HEK293 (cell line): ENCODE measurements at regions not wholly inside any gene's neighbourhood (a gene's known extent, or its start where the extent isn't known, plus 50 kb on each side); places are given as distances from the start of the nearest gene placed in this dataset.
A peak's percentile ranks its signal among the peaks of the same experiment; 100 is the strongest.

Experiments used
- CTCF ChIA-PET: fragments of 350-600 bp; formaldehyde crosslinking; extraction: SDS; loops from one replicate; lab custom pipeline; 2021; ENCODE audit warnings: antibody characterized with exemption; lab: Yijun Ruan, JAX
- POLR2A ChIA-PET: fragments of 300-600 bp; formaldehyde crosslinking; extraction: SDS; loops from one replicate; lab custom pipeline; 2020; ENCODE audit warnings: antibody characterized with exemption, inconsistent platforms; lab: Yijun Ruan, JAX
- H3K27ac ChIP-seq: fragments of 200-500 bp; sonication (Bioruptor generic); 2 replicates; pipeline ENCODE4 v1.5.1; 2014; ENCODE audit warnings: low read depth, low read length, control low read depth, inconsistent platforms; ENCODE audit errors: extremely low read depth
- H3K36me3 ChIP-seq, 2 experiments: fragments of 200-500 bp in 1 of 2; sonication (Bioruptor generic) in 1 of 2; 1 replicate in 1 of 2; 2 replicates in 1 of 2; pipeline ENCODE4 v1.5.1; 2014 to 2017; ENCODE audit warnings: inconsistent platforms in 2 of 2, low read length in 2 of 2; ENCODE audit not compliant: control insufficient read depth in 2 of 2, insufficient read depth in 1 of 2
- H3K4me1 ChIP-seq: fragments of 200-500 bp; sonication (Bioruptor generic); 2 replicates; pipeline ENCODE4 v1.5.1; 2014; ENCODE audit warnings: mild to moderate bottlenecking, low read length, inconsistent platforms; ENCODE audit not compliant: control insufficient read depth, insufficient read depth
- H3K4me3 ChIP-seq: 2 replicates; pipeline ENCODE4 v1.5.1; 2011; ENCODE audit warnings: low read depth, mild to moderate bottlenecking, control low read depth, low read length, moderate library complexity
- H3K9me3 ChIP-seq: fragments of 200-500 bp; sonication (Bioruptor generic); 2 replicates; pipeline ENCODE4 v1.5.1; 2014; ENCODE audit warnings: low read depth, low read length, inconsistent platforms; ENCODE audit not compliant: control insufficient read depth, insufficient read depth
- AEBP2 ChIP-seq: fragments of 450-650 bp; formaldehyde crosslinking; IDR thresholded peaks from 2 replicates; pipeline ENCODE4 v1.5.1; 2016; ENCODE audit warnings: missing biosample characterization, missing genetic modification characterization, borderline replicate concordance
- BCL11A ChIP-seq: fragments of 450-650 bp; formaldehyde crosslinking; IDR thresholded peaks from 2 replicates; pipeline ENCODE4 v1.5.1; 2016; ENCODE audit warnings: low read depth, missing biosample characterization, missing genetic modification characterization
- INSM2 ChIP-seq: fragments of 450-650 bp; formaldehyde crosslinking; IDR thresholded peaks from 2 replicates; pipeline ENCODE4 v1.5.1; 2016; ENCODE audit warnings: missing biosample characterization, missing genetic modification characterization
- KLF7 ChIP-seq: fragments of 450-650 bp; formaldehyde crosslinking; IDR thresholded peaks from 2 replicates; pipeline ENCODE4 v1.5.1; 2016; ENCODE audit warnings: missing biosample characterization, missing genetic modification characterization, borderline replicate concordance
- KLF9 ChIP-seq: fragments of 450-650 bp; formaldehyde crosslinking; IDR thresholded peaks from 2 replicates; pipeline ENCODE4 v1.5.1; 2016; ENCODE audit warnings: missing biosample characterization, missing genetic modification characterization, low read depth
- MZF1 ChIP-seq: fragments of 450-650 bp; formaldehyde crosslinking; IDR thresholded peaks from 2 replicates; pipeline ENCODE4 v1.5.1; 2017; ENCODE audit warnings: missing biosample characterization, missing genetic modification characterization, borderline replicate concordance
- PRDM1 ChIP-seq: fragments of 450-650 bp; formaldehyde crosslinking; IDR thresholded peaks from 2 replicates; pipeline ENCODE4; 2016; ENCODE audit warnings: missing biosample characterization, missing genetic modification characterization
- TRIM28 ChIP-seq: IDR thresholded peaks from 2 replicates; pipeline ENCODE4 v1.6.1; 2011; ENCODE audit warnings: low read length, control low read depth, borderline replicate concordance
- ZBTB10 ChIP-seq: fragments of 450-650 bp; formaldehyde crosslinking; IDR thresholded peaks from 2 replicates; pipeline ENCODE4 v1.5.1; 2016; ENCODE audit warnings: missing biosample characterization, missing genetic modification characterization
- ZBTB6 ChIP-seq: fragments of 450-650 bp; formaldehyde crosslinking; IDR thresholded peaks from 2 replicates; pipeline ENCODE4 v1.5.1; 2017; ENCODE audit warnings: missing biosample characterization, missing genetic modification characterization
- ZNF26 ChIP-seq: fragments of 450-650 bp; formaldehyde crosslinking; IDR thresholded peaks from 2 replicates; pipeline ENCODE4 v1.5.1; 2016; ENCODE audit warnings: missing biosample characterization, missing genetic modification characterization
- ZNF274 ChIP-seq, 2 experiments: fragments of 200-500 bp in 1 of 2; fragments of 450-650 bp in 1 of 2; sonication (Bioruptor generic) in 1 of 2; formaldehyde crosslinking in 1 of 2; IDR thresholded peaks; 2 replicates each; pipeline versions ENCODE4 v1.5.1 to v1.6.1; 2014 to 2016; ENCODE audit warnings: borderline replicate concordance in 1 of 2, inconsistent platforms in 1 of 2, low read length in 1 of 2, missing biosample characterization in 1 of 2, missing genetic modification characterization in 1 of 2
- ZNF350 ChIP-seq: fragments of 450-650 bp; formaldehyde crosslinking; IDR thresholded peaks from 2 replicates; pipeline ENCODE4 v1.5.0; 2017; ENCODE audit warnings: missing biosample characterization, mild to moderate bottlenecking, missing genetic modification characterization
- ZNF510 ChIP-seq: fragments of 450-650 bp; formaldehyde crosslinking; IDR thresholded peaks from 2 replicates; pipeline ENCODE4 v1.5.1; 2018; ENCODE audit warnings: mild to moderate bottlenecking, missing genetic modification characterization, missing biosample characterization; ENCODE audit not compliant: insufficient replicate concordance
- ZNF513 ChIP-seq: fragments of 450-650 bp; IDR thresholded peaks from 2 replicates; pipeline ENCODE4 v1.5.1; 2018; ENCODE audit warnings: missing biosample characterization, missing genetic modification characterization
- ZNF544 ChIP-seq: fragments of 450-650 bp; formaldehyde crosslinking; IDR thresholded peaks from 2 replicates; pipeline ENCODE4 v1.5.0; 2017; ENCODE audit warnings: missing biosample characterization, missing genetic modification characterization
- ZNF610 ChIP-seq: fragments of 450-650 bp; formaldehyde crosslinking; IDR thresholded peaks from 2 replicates; pipeline ENCODE4 v1.5.1; 2016; ENCODE audit warnings: missing biosample characterization, missing genetic modification characterization, borderline replicate concordance
- ZNF623 ChIP-seq: fragments of 450-650 bp; formaldehyde crosslinking; IDR thresholded peaks from 2 replicates; pipeline ENCODE4 v1.5.1; 2016; ENCODE audit warnings: missing biosample characterization, missing genetic modification characterization
- ZNF692 ChIP-seq: fragments of 450-650 bp; formaldehyde crosslinking; IDR thresholded peaks from 2 replicates; pipeline ENCODE4 v1.5.1; 2016; ENCODE audit warnings: missing biosample characterization, missing genetic modification characterization
- ZNF785 ChIP-seq: fragments of 450-650 bp; formaldehyde crosslinking; IDR thresholded peaks from 2 replicates; pipeline ENCODE4 v1.5.1; 2016; ENCODE audit warnings: missing biosample characterization, missing genetic modification characterization
- ZSCAN23 ChIP-seq: fragments of 450-650 bp; formaldehyde crosslinking; IDR thresholded peaks from 2 replicates; pipeline ENCODE4 v1.5.1; 2016; ENCODE audit warnings: missing biosample characterization, missing genetic modification characterization
- ZSCAN30 ChIP-seq: fragments of 450-650 bp; IDR thresholded peaks from 2 replicates; pipeline ENCODE4 v1.5.1; 2018; ENCODE audit warnings: missing biosample characterization, mild to moderate bottlenecking, missing genetic modification characterization, moderate library complexity

GRCh38 chr4:122010610-122011009 is 58.8 kb upstream of the TRPC3 start:
- no peaks in the 10 kb centered on the region for H3K36me3 ChIP-seq
- ChIA-PET CTCF (no interaction called here), POLR2A (no interaction called here)
- H3K4me1 ChIP-seq, result no peaks in the 10 kb centered on the region; the same call in 1 of the 2 replicates
- H3K4me3 ChIP-seq, result no peak overlapping the region
- peak; percentile 23; the same call in 1 of the 2 replicates for TF ChIP-seq MZF1 (tag by site-specific recombination)
- no peak for TF ChIP-seq ZSCAN23 (tag by site-specific recombination)
- H3K27ac ChIP-seq, result no peak overlapping the region
- H3K9me3 ChIP-seq, result no peaks in the 10 kb centered on the region

- no peaks in the 10 kb centered on the region for H3K9me3 ChIP-seq
- ChIA-PET CTCF (no interaction called here), POLR2A (no interaction called here)
- no peaks in the 10 kb centered on the region; the same call in 1 of the 2 replicates for H3K4me1 ChIP-seq
- no peak overlapping the region for H3K4me3 ChIP-seq
- no peaks in the 10 kb centered on the region for H3K36me3 ChIP-seq
- TF ChIP-seq ZNF513 (tag by site-specific recombination) (no peak), ZSCAN30 (no peak), ZBTB10 (tag by site-specific recombination) (no peak), ZNF274 (IDR thresholded peaks at IDR 0.05; ENCODE audit: low read length) (no peak), ZNF274 (tag by site-specific recombination; IDR thresholded peaks at IDR 0.05; ENCODE audit: borderline replicate concordance) (no peak), INSM2 (tag by site-specific recombination) (no peak), ZNF544 (tag by site-specific recombination) (no peak), TRIM28 (no peak), ZNF610 (tag by site-specific recombination) (no peak), AEBP2 (no peak), ZNF785 (tag by site-specific recombination) (no peak), ZNF623 (tag by site-specific recombination) (no peak), PRDM1 (tag by site-specific recombination) (no peak), ZNF350 (tag by site-specific recombination) (no peak), ZBTB6 (no peak), KLF7 (tag by site-specific recombination) (no peak), ZNF26 (tag by site-specific recombination) (no peak), ZNF510 (no peak), KLF9 (tag by site-specific recombination) (no peak), ZNF692 (tag by site-specific recombination) (no peak), BCL11A (tag by site-specific recombination) (no peak)
- H3K27ac ChIP-seq, result no peak overlapping the region
Measured at GRCh38 chr4:122009524-122009923, 57.7 kb upstream of the TRPC3 start.
